ENCODE measurements at regions not wholly inside any gene's neighbourhood (a gene's known extent, or its start where the extent isn't known, plus 50 kb on each side); places are given as distances from the start of the nearest gene placed in this dataset.
A peak's percentile ranks its signal among the peaks of the same experiment; 100 is the strongest.

DNA sequence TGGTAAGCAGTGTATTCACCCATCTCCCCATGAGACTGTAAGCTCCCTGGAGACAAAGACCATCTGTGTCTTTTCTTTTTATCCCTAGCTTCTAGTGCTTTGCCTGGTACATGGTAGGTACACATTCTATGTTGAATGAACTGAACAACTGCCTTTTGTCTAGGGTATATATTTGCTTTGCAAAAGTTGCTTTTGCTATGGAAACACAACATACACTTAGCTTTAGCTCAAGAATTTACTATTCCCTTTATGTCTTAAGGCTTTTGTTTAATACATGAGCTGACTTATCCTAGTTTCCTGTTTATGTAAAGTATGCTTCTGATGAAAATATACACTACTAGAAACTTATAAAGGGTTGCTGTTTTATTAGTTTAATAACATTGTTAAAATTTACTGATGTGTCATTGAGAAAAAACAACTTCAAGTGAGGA is 198.2 kb downstream of the PRL start:
- in situ Hi-C loops (cut with MboI; ENCODE audit: low pct_unique_long_range_greater_than_20kb in 2 of 9, low sequenced_read_pairs in 9 of 9, unreplicated experiment in 9 of 9): no loop called here
- no peak overlapping the region for H3K27ac ChIP-seq

DNA sequence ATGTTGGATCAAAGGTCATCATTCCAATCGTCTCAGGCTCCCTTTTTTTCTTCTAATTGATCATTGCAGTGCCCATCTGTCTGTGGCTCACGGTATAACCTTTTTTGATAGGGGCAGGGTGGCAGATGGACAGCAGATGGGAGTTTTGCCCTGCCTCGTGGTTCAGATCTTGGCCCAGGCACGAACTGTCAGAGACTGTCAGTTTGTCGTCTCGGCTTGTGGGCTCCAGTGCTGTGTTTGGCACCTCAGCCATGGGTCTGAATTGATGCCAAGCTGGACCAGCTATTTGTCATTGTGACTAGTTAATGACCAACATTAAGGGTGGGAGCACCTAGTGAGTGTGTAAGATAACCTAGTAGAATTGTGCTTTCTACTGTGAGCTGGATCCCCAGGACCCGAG is 197.6 kb downstream of the PRL start:
- 17 to 75% (median 49%) methylated on average over 1 to 6 of the region's 7 CpGs; no CpG with 5 or more reads in 2 of the 10 experiments for WGBS, 10 experiments

More for the DNA sequence above, 198.2 kb downstream of the PRL start:
- peak in 2 of 8 experiments; percentile 25 to 82 for ATAC-seq (replicated peaks in 6 of 8)
- Histone ChIP-seq H3K4me1 (replicated peaks in 1 of 2) (peaks cover 9 to 18% of the 10 kb centered on the region in 2 donors), H3K4me3 (no peak overlapping the region)

GRCh38 chr6:22099923-22100322 is 196.9 kb downstream of the PRL start:
- Histone ChIP-seq H3K4me1 (replicated peaks in 1 of 2) (peaks cover 9 to 18% of the 10 kb centered on the region in 2 donors), H3K27ac (no peak overlapping the region), H3K4me3 (no peak overlapping the region)
- peak in 2 of 8 experiments; percentile 32 to 38 for ATAC-seq (replicated peaks in 6 of 8)
- 22 to 100% (median 82%) methylated on average over 1 to 5 of the region's 5 CpGs for WGBS, 10 experiments
- in situ Hi-C loops (cut with MboI; ENCODE audit: low pct_unique_long_range_greater_than_20kb in 2 of 9, low sequenced_read_pairs in 9 of 9, unreplicated experiment in 9 of 9): no loop called here

More for the DNA sequence above, 197.6 kb downstream of the PRL start:
- H3K4me1 ChIP-seq (replicated peaks in 1 of 2): peaks cover 9 to 18% of the 10 kb centered on the region in 2 donors
- peak in 3 of 8 experiments; percentile 22 to 40 (median 38) for ATAC-seq (replicated peaks in 6 of 8)
- no peak overlapping the region for H3K4me3 ChIP-seq
- in situ Hi-C loops (cut with MboI; ENCODE audit: low pct_unique_long_range_greater_than_20kb in 2 of 9, low sequenced_read_pairs in 9 of 9, unreplicated experiment in 9 of 9): no loop called here
- H3K27ac ChIP-seq: no peak overlapping the region

GRCh38 chr6:22101163-22101562 is 195.7 kb downstream of the PRL start:
- no peak overlapping the region for H3K4me3 ChIP-seq
- 58 to 100% (median 97%) methylated on average over 1 to 3 of the region's 3 CpGs; no CpG with 5 or more reads in 1 of the 10 experiments for WGBS, 10 experiments
- no peak for ATAC-seq (replicated peaks in 6 of 8)
- H3K4me1 ChIP-seq (replicated peaks in 1 of 2): peaks cover 9 to 18% of the 10 kb centered on the region in 2 donors
- in situ Hi-C loops (cut with MboI; ENCODE audit: low pct_unique_long_range_greater_than_20kb in 2 of 9, low sequenced_read_pairs in 9 of 9, unreplicated experiment in 9 of 9): no loop called here
- no peak overlapping the region for H3K27ac ChIP-seq

- WGBS, 10 experiments: 66 to 100% (median 90%) methylated on average over 1 to 3 of the region's 3 CpGs; no CpG with 5 or more reads in 1 of the 10 experiments
- Histone ChIP-seq H3K4me3 (no peak overlapping the region), H3K4me1 (replicated peaks in 1 of 2) (peaks cover 9 to 18% of the 10 kb centered on the region in 2 donors), H3K27ac (no peak overlapping the region)
- in situ Hi-C loops (cut with MboI; ENCODE audit: low pct_unique_long_range_greater_than_20kb in 2 of 9, low sequenced_read_pairs in 9 of 9, unreplicated experiment in 9 of 9): no loop called here
- no peak for ATAC-seq (replicated peaks in 6 of 8)
Observed at GRCh38 chr6:22102671-22103070, 194.2 kb downstream of the PRL start.

GRCh38 chr6:22106451-22106850 is 190.4 kb downstream of the PRL start:
- no peak for ATAC-seq (replicated peaks in 6 of 8)

DNA sequence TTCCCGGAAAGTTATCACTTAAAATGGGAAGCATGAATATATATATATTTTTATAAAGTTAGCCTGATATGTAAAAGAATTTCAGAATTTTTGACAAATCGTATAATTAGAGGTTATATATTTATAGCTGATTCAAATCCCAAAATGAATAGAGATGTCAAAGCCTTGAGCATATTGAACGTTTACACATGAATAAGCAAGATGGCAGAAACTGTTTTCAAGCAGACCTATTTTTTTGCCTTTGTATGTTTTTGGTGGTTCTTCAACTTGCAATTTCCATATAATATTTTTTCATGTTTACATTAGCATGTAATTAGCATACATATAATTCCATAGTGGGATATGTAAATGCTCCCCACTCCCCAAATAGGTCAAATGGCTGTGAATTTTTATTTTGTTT is 189.9 kb downstream of the PRL start:
- Histone ChIP-seq H3K27ac (no peak overlapping the region), H3K4me1 (replicated peaks in 1 of 2) (peaks cover 0 to 3% of the 10 kb centered on the region in 2 donors), H3K4me3 (no peak overlapping the region)
- in situ Hi-C loops (cut with MboI; ENCODE audit: low pct_unique_long_range_greater_than_20kb in 2 of 9, low sequenced_read_pairs in 9 of 9, unreplicated experiment in 9 of 9): no loop called here
- 50 to 100% (median 85%) methylated on average over 2 to 3 of the region's 3 CpGs; no CpG with 5 or more reads in 1 of the 10 experiments for WGBS, 10 experiments
- ATAC-seq (replicated peaks in 6 of 8): no peak

More at GRCh38 chr6:22106451-22106850, 190.4 kb downstream of the PRL start:
- WGBS, 10 experiments: 68 to 100% (median 93%) methylated on average over 1 to 5 of the region's 5 CpGs
- Histone ChIP-seq H3K4me3 (no peak overlapping the region), H3K4me1 (replicated peaks in 1 of 2) (peaks cover 0 to 2% of the 10 kb centered on the region in 2 donors), H3K27ac (no peak overlapping the region)
- in situ Hi-C loops (cut with MboI; ENCODE audit: low pct_unique_long_range_greater_than_20kb in 2 of 9, low sequenced_read_pairs in 9 of 9, unreplicated experiment in 9 of 9): no loop called here

DNA sequence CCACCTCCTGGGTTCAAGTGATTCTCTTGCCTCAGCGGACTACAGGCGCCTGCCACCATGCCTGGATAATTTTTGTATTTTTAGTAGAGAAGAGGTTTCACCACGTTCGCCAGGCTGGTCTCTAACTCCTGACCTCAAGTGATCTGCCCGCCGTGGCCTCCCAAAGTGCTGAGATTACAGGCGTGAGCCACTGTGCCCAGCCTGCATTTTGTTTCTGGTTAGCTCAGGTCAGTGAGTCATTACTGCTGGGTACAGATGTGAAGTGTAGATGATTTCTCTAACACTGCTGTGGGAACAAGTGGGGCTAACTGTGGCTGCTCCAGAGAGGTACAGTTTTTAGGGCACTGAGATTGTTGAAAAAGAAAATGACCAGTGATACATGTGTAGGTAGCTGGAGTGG is 188.6 kb downstream of the PRL start:
- peaks cover 0 to 6% of the 10 kb centered on the region in 2 donors for H3K4me1 ChIP-seq (replicated peaks in 1 of 2)
- ATAC-seq (replicated peaks in 6 of 8): no peak
- no peak overlapping the region for H3K4me3 ChIP-seq
- in situ Hi-C loops (cut with MboI; ENCODE audit: low pct_unique_long_range_greater_than_20kb in 2 of 9, low sequenced_read_pairs in 9 of 9, unreplicated experiment in 9 of 9): no loop called here
- WGBS, 10 experiments: 88 to 98% (median 91%) methylated on average over 4 to 6 of the region's 7 CpGs; no CpG with 5 or more reads in 7 of the 10 experiments
- no peak overlapping the region for H3K27ac ChIP-seq

GRCh38 chr6:22110061-22110460 is 186.8 kb downstream of the PRL start:
- H3K4me1 ChIP-seq (replicated peaks in 1 of 2): peaks cover 0 to 10% of the 10 kb centered on the region in 2 donors
- H3K27ac ChIP-seq: no peak overlapping the region
- no peak overlapping the region for H3K4me3 ChIP-seq
- no peak for ATAC-seq (replicated peaks in 6 of 8)
- in situ Hi-C loops (cut with MboI; ENCODE audit: low pct_unique_long_range_greater_than_20kb in 2 of 9, low sequenced_read_pairs in 9 of 9, unreplicated experiment in 9 of 9): no loop called here
- WGBS, 10 experiments: 0 to 100% (median 76%) methylated on average over 1 to 5 of the region's 6 CpGs; no CpG with 5 or more reads in 1 of the 10 experiments

DNA sequence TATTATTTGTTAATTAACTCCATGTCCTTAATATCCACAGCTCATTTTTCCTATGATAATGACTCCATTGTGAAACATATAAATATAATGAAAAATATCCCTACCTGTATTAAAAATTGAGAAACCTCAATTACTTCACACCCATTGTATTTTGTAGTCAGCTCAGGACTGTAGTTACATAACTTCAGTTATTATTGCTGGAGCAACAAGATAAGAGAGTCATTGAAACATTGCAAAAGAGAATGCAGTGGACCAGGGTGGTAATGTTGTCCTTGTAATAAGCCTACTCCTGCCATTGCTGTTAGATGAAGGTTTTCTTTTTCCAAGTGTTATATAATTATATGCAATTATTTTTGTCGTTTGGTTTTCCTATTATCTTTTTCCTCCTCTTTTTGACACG is 184.4 kb downstream of the PRL start:
- in situ Hi-C loops (cut with MboI; ENCODE audit: low pct_unique_long_range_greater_than_20kb in 2 of 9, low sequenced_read_pairs in 9 of 9, unreplicated experiment in 9 of 9): no loop called here
- Histone ChIP-seq H3K27ac (no peak overlapping the region), H3K4me1 (replicated peaks in 1 of 2) (peaks cover 3 to 34% of the 10 kb centered on the region in 2 donors), H3K4me3 (no peak overlapping the region)
- WGBS, 10 experiments: 32 to 93% (median 72%) methylated on average over 2 of the region's 2 CpGs
- ATAC-seq (replicated peaks in 6 of 8): no peak

DNA sequence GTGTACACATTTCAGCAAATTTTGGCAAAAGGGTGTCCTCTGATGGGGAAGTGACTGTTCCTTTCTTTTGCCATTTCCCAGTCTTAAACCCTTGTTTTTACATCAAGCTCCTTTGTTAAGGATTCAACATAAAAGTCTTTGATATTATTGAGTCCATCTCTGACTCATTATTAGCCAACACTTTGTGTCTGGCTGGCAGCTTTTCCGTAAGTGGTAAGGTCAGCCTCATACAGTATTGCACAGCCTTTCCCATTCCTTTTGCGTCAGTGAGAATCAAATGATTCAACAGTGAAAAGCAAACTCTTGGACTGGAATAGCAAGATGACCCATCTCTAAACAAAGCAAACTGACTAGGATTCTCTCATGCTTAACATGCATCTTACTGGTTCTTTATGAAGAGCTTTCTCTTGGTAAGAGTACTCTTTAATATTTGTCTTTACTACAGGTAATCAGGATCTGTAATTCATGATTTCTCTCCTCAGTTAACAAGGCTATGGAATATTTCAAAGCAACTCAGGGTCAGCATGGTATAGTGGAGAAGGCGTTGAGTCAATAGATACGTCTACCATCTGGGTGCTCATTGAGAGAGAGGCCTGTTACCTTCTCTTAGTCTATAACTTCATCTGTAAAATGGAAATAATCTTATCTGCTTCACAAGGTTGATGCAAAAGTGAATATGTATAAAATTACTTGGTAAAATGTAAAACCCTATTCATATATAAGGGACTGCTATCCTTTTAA is 183.6 kb downstream of the PRL start:
- WGBS, 10 experiments: 34 to 97% (median 75%) methylated on average over 1 to 4 of the region's 4 CpGs; no CpG with 5 or more reads in 2 of the 10 experiments
- in situ Hi-C loops (cut with MboI; ENCODE audit: low pct_unique_long_range_greater_than_20kb in 2 of 9, low sequenced_read_pairs in 9 of 9, unreplicated experiment in 9 of 9): no loop called here
- no peak overlapping the region for H3K27ac ChIP-seq
- H3K4me1 ChIP-seq (replicated peaks in 1 of 2): peaks cover 5 to 41% of the 10 kb centered on the region in 2 donors
- H3K4me3 ChIP-seq: no peak overlapping the region
- peak in 7 of 8 experiments; percentile 57 to 95 (median 71) for ATAC-seq (replicated peaks in 6 of 8)

DNA sequence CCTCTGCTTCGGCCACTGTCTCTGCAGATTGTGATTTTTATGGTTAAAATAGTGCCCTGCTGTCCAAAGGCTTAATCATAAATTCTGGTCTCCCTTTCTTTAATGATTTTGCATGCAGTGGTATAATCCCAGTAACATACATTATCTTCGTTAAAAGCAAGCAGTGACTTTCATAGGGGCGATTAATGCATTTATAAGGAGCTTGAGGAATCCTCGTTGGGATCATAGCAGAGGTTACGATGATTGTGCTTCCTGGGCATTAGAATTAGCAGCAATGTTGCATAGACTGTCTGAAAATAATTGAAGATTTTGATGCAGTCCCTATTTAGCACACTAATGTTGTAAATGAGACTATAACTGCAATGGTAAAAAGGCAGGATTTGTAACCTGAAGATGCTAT is 181.3 kb downstream of the PRL start:
- H3K4me1 ChIP-seq (replicated peaks in 1 of 2): peaks cover 5 to 45% of the 10 kb centered on the region in 2 donors
- in situ Hi-C loops (cut with MboI; ENCODE audit: low pct_unique_long_range_greater_than_20kb in 2 of 9, low sequenced_read_pairs in 9 of 9, unreplicated experiment in 9 of 9): no loop called here
- ATAC-seq (replicated peaks in 6 of 8): peak in 4 of 8 experiments; percentile 25 to 78 (median 58)
- 47 to 98% (median 64%) methylated on average over 1 to 5 of the region's 5 CpGs; no CpG with 5 or more reads in 1 of the 10 experiments for WGBS, 10 experiments
- H3K4me3 ChIP-seq: no peak overlapping the region
- H3K27ac ChIP-seq: no peak overlapping the region

GRCh38 chr6:22117631-22118030 is 179.2 kb downstream of the PRL start:
- Histone ChIP-seq H3K27ac (no peak overlapping the region), H3K4me3 (no peak overlapping the region), H3K4me1 (replicated peaks in 1 of 2) (peaks cover 5 to 41% of the 10 kb centered on the region in 2 donors)
- in situ Hi-C loops (cut with MboI; ENCODE audit: low pct_unique_long_range_greater_than_20kb in 2 of 9, low sequenced_read_pairs in 9 of 9, unreplicated experiment in 9 of 9): no loop called here
- WGBS, 10 experiments: 26 to 80% (median 63%) methylated on average over 1 to 2 of the region's 2 CpGs; no CpG with 5 or more reads in 1 of the 10 experiments
- ATAC-seq (replicated peaks in 6 of 8): no peak
